Loucy (cell line): ENCODE measurements at regions not wholly inside any gene's neighbourhood (a gene's known extent, or its start where the extent isn't known, plus 50 kb on each side); places are given as distances from the start of the nearest gene placed in this dataset.

Experiments used
- H2AFZ ChIP-seq: fragments of 200-600 bp; sonication (generic); 2 replicates; pipeline ENCODE4 v1.6.0; 2016; ENCODE audit warnings: antibody characterized with exemption, mild to moderate bottlenecking, low read length, moderate library complexity
- H3F3A ChIP-seq: fragments of 200-600 bp; 2 replicates; pipeline ENCODE4 v1.6.0; 2016; ENCODE audit warnings: antibody characterized with exemption, low read depth, mild to moderate bottlenecking
- H3K27me3 ChIP-seq: fragments of 200-600 bp; sonication (generic); 2 replicates; pipeline ENCODE4 v1.6.1; 2014; ENCODE audit warnings: low read length, mild to moderate bottlenecking; ENCODE audit not compliant: insufficient read depth, poor library complexity, severe bottlenecking
- H3K36me3 ChIP-seq: fragments of 200-600 bp; sonication (generic); 2 replicates; pipeline ENCODE4 v1.6.1; 2016; ENCODE audit warnings: low read length; ENCODE audit not compliant: insufficient read depth
- H3K4me1 ChIP-seq: fragments of 200-600 bp; sonication (generic); 2 replicates; pipeline ENCODE4 v1.5.1; 2014; ENCODE audit warnings: low read length, mild to moderate bottlenecking; ENCODE audit not compliant: insufficient read depth, poor library complexity, severe bottlenecking
- H3K4me2 ChIP-seq: fragments of 200-600 bp; sonication (generic); 2 replicates; pipeline ENCODE4 v1.6.0; 2014; ENCODE audit warnings: antibody characterized with exemption, low read length, low read depth, mild to moderate bottlenecking; ENCODE audit not compliant: poor library complexity, severe bottlenecking
- H3K4me3 ChIP-seq: fragments of 200-600 bp; sonication (generic); 2 replicates; pipeline ENCODE4 v1.5.1; 2014; ENCODE audit warnings: low read length, mild to moderate bottlenecking, mixed read lengths; ENCODE audit not compliant: poor library complexity, severe bottlenecking
- H3K79me2 ChIP-seq: fragments of 200-600 bp; sonication (generic); 2 replicates; pipeline ENCODE4 v1.6.1; 2014; ENCODE audit warnings: low read length; ENCODE audit not compliant: insufficient read depth
- H3K9ac ChIP-seq: fragments of 200-600 bp; sonication (generic); 2 replicates; pipeline ENCODE4 v1.6.0; 2014; ENCODE audit warnings: mild to moderate bottlenecking, low read depth, low read length, moderate library complexity; ENCODE audit not compliant: poor library complexity, severe bottlenecking
- H3K9me2 ChIP-seq: fragments of 200-600 bp; sonication (generic); replicated peaks from 2 replicates; pipeline ENCODE4 v1.6.1; 2016; ENCODE audit warnings: low read depth, low read length, mixed read lengths
- H3K9me3 ChIP-seq: fragments of 200-600 bp; sonication (generic); 2 replicates; pipeline ENCODE4 v1.6.1; 2014; ENCODE audit warnings: mild to moderate bottlenecking, antibody characterized with exemption, low read length, low read depth; ENCODE audit not compliant: insufficient read depth
- H4K20me1 ChIP-seq: fragments of 200-600 bp; sonication (generic); 2 replicates; pipeline ENCODE4 v1.6.0; 2014; ENCODE audit warnings: antibody characterized with exemption, low read length, mild to moderate bottlenecking; ENCODE audit not compliant: insufficient read depth, poor library complexity, severe bottlenecking
- CTCF ChIP-seq: fragments of 200-600 bp; sonication (generic); conservative IDR thresholded peaks from 2 replicates; pipeline ENCODE4 v1.5.1; 2014; ENCODE audit warnings: mild to moderate bottlenecking, antibody characterized with exemption, low read length
- EZH2phosphoT487 ChIP-seq: fragments of 200-600 bp; IDR thresholded peaks from 2 replicates; pipeline ENCODE4 v1.6.1; 2018; ENCODE audit warnings: antibody characterized with exemption, mild to moderate bottlenecking, moderate library complexity, borderline replicate concordance

- Histone ChIP-seq H3F3A (no peaks in the 10 kb centered on the region; the same call in 1 of the 2 replicates), H3K9me2 (no peaks in the 10 kb centered on the region), H3K4me2 (peak overlapping the region; percentile 42), H3K9me3 (no peaks in the 10 kb centered on the region), H3K4me1 (peaks cover 35% of the 10 kb centered on the region), H3K79me2 (no peaks in the 10 kb centered on the region), H3K27me3 (no peaks in the 10 kb centered on the region), H2AFZ (no peak overlapping the region), H4K20me1 (no peaks in the 10 kb centered on the region), H3K36me3 (no peaks in the 10 kb centered on the region), H3K9ac (peak overlapping the region; percentile 22), H3K4me3 (no peak overlapping the region)
- TF ChIP-seq CTCF (no peak), EZH2phosphoT487 (no peak)
Measured at GRCh38 chr11:86135319-86135714, 66.4 kb upstream of the PICALM start.

GRCh38 chr11:86134580-86135318 is 65.9 kb upstream of the PICALM start:
- peak overlapping the region; percentile 42 for H3K4me2 ChIP-seq

GRCh38 chr11:86132667-86133249 is 63.9 kb upstream of the PICALM start:
- no peaks in the 10 kb centered on the region for H3K79me2 ChIP-seq
- H3K4me2 ChIP-seq = no peak overlapping the region
- no peaks in the 10 kb centered on the region; the same call in 1 of the 2 replicates for H3F3A ChIP-seq
- H3K27me3 ChIP-seq = no peaks in the 10 kb centered on the region
- H2AFZ ChIP-seq = no peak overlapping the region
- no peaks in the 10 kb centered on the region for H4K20me1 ChIP-seq
- TF ChIP-seq EZH2phosphoT487 (no peak), CTCF (no peak)
- H3K9ac ChIP-seq = no peak overlapping the region
- no peak overlapping the region for H3K4me3 ChIP-seq
- H3K9me2 ChIP-seq = no peaks in the 10 kb centered on the region
- no peaks in the 10 kb centered on the region for H3K36me3 ChIP-seq
- peaks cover 23% of the 10 kb centered on the region for H3K4me1 ChIP-seq
- H3K9me3 ChIP-seq = no peaks in the 10 kb centered on the region

More at GRCh38 chr11:86134580-86135318, 65.9 kb upstream of the PICALM start:
- Histone ChIP-seq H3F3A (no peaks in the 10 kb centered on the region; the same call in 1 of the 2 replicates), H3K4me1 (peaks cover 35% of the 10 kb centered on the region), H2AFZ (peak overlapping the region; percentile 39; the same call in 1 of the 2 replicates), H3K9me2 (no peaks in the 10 kb centered on the region), H3K9me3 (no peaks in the 10 kb centered on the region), H4K20me1 (no peaks in the 10 kb centered on the region), H3K27me3 (no peaks in the 10 kb centered on the region), H3K9ac (peak overlapping the region; percentile 22), H3K79me2 (no peaks in the 10 kb centered on the region), H3K4me3 (peak overlapping the region; percentile 7), H3K36me3 (no peaks in the 10 kb centered on the region)
- TF ChIP-seq CTCF (no peak), EZH2phosphoT487 (no peak)
